GM21515 (cell line): ENCODE measurements at regions not wholly inside any gene's neighbourhood (a gene's known extent, or its start where the extent isn't known, plus 50 kb on each side); places are given as distances from the start of the nearest gene placed in this dataset.

ENCODE experiments used
- ATAC-seq: cut with Tn5 transposase; IDR thresholded peaks from one replicate; pipeline ENCODE4 v1.9.1; 2021; ENCODE audit not compliant: unreplicated experiment

DNA sequence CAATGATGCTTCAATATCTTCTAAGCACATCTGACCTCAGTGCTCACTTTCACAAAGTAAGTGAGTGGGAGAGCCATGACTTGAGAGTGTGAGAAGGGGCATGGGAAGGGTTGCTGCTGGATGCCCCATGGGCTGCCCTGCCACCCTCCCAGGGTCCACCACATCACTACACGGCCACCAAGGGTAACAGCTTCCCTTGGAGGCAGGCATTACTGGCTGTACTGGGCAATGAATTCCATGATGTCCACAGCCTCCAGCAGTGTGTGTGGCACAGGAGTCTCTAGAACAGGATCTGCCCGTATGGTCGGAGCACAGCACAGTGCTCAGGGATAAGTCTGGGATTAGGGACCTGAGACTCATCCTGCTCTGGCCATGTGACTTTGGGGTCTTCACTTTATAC, 481.0 kb upstream of the MYT1L start:
- no peak for ATAC-seq

DNA sequence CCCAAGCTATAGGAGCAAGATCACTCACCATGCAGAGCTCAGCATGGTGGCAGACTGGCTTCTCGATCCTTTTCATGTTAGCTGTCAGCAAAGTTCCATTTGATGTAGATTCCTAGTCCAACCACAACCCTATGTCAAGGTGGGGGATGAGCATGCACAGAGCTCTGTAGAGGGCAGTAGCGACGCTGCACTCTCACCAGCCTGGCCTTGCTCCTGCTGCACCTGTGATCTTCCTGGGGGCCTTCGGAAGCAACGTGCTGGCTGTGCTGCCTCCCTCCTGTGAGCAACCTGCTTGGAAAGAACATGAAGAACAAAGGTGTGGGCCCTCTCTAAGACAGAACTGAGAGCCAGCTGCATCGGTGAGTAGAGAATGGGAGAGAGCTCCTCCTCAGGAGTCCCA, 479.4 kb upstream of the MYT1L start:
- no peak for ATAC-seq

DNA sequence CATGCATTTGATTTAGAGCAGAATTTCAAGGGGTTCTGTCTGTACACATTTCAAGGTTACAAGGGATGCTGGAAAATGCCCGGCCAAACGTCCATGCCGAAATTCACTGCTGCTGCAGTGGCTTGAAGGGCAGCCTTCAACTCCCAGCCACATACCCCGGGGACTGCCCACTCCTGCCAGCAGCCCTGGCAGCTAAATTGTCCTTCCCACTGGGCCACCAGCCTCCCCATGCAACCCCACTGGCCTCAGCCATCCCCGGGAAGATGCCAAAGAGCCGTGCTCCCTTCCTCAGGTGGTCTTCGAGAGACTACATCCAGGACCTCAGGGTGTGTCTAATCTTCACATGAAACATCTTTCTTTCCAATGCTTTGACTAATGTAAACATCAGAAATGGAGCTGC, 478.7 kb upstream of the MYT1L start:
- ATAC-seq = no peak

DNA sequence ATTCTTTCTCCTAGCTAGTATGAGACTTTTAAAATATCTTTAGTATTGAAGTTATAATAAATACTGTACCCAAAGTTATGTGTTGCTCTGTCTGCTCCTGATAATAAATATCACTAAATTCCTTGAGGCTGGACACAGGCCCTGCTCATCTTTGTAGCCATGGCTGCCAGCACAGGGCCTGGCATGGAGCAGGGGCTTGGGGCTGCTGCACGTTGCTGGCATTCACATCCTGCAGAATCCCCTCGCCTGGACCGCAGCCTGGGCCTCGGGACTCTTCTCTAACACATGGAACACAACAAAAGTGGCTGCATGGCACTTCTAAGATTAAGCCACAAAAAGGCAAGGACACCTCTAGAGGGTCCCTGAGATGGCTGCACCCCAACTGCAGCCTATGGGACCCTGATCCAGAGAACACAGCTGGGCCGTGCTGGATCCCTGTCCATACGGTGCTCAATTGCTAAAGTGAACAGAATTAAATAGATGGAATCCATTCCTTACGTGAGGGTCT, 477.5 kb upstream of the MYT1L start:
- ATAC-seq = no peak

DNA sequence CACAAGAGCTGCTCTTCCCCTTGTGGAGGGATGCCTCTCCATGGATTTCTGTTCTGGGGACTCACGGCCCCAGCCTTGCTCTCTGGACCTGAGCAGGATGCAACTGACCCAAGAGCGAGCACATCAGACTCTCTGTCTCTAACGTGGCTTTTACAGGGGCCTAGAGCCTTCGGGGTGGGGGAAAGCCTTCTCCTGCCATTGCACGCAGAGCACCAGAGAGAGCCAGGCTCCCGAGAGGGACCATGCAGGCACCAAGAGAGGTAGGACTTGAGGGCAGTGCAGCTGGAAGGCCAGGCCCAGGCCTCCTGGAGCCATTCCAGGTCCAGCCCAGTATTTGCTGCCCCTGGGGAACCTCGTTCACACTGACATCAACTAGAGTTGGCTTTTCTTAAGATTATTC, 475.6 kb upstream of the MYT1L start:
- no peak for ATAC-seq

DNA sequence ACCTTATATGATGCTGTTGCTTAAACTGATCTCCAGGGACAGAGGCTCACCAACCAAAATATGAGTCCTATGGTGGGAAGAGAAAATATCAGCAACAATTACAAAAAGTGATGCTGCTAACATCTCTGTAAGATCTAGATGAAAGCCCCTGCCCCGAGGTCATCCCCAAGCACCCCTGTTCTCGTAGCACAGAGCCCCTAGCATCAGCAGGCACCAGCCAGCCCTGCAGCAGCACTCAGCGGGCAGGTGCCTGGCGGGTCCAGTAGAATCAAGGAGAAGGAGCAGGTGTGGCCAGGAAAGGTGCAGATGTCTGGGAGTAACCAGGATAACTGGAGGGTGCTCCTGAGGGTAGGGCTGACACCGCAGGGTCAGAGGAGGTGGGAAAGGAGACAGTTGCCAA, 474.2 kb upstream of the MYT1L start:
- ATAC-seq = no peak

DNA sequence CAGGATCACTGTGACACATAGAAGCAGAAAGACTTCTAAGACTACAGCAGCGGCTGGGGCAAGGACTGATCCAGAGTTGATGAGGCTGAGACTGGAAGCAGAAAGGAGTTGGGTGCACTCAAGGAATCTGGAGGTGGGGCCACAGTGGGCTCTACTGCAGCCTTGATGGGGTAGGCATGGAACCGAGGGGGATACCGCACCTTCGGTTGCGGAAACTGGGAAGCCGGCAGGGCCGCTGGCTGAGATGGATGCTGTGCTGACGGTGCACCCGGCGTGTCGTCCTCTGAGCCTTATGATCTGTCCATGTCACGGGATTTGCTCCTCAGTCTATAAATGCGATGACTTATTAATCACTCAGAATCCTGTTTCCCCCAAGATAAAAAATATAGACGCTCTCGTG, 473.5 kb upstream of the MYT1L start:
- no peak for ATAC-seq

DNA sequence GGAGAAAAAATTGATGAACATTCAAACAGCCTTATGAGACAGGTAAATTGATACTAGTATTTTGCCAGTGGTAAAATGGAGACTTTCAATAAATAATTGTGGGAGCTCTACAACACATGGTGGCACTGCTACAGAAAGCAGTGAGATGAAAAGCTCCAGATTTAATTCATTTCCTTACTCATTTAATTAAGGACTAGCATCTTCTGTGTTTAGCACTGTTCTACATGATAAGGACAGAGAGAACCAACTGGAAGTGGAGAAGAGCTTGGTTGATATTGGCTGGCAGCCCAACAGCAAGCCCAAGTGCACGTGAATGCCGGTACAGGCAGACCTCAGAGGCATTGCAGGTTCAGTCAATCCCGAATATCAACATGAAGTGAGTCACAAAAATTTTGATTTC, 470.4 kb upstream of the MYT1L start:
- ATAC-seq = no peak

DNA sequence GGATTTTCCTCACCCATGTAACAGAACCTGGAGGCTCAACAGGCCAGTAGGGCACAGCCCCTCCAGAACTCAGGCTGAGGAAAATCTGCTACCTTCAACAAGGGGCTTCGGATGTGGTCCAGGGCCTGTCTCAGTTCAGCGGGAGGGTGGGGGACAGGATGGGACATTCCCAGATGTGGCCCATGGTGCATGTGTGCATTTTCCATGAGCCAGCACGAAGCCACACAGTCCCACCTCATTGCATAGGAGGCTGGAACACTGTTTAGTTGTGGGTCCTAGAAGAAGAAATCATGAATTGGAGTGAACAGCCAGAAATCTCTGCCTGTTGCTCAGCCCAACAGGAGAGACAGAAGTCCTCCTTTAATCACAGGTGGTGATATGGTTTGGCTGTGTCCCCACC, 469.6 kb upstream of the MYT1L start:
- ATAC-seq = no peak

DNA sequence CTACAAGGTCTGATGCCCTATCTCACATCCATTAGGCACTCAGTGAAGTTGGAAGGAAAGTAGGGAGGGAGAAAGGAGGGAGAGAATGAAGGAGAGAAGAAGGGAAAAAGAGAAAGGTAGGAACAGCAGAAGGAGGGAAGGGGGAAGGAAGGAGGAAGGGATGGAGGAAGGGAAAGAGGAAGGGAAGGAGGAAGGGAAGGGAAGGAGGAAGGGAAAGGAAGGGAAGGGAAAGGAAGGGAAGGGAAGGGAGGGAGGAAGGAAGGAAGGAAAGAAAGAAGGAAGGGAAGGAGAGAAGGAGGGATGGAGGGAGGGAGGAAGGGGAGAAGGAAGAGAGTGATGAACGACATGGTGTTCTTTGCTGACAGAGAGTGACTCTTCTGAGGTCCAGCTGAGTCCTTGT, 468.9 kb upstream of the MYT1L start:
- no peak for ATAC-seq

DNA sequence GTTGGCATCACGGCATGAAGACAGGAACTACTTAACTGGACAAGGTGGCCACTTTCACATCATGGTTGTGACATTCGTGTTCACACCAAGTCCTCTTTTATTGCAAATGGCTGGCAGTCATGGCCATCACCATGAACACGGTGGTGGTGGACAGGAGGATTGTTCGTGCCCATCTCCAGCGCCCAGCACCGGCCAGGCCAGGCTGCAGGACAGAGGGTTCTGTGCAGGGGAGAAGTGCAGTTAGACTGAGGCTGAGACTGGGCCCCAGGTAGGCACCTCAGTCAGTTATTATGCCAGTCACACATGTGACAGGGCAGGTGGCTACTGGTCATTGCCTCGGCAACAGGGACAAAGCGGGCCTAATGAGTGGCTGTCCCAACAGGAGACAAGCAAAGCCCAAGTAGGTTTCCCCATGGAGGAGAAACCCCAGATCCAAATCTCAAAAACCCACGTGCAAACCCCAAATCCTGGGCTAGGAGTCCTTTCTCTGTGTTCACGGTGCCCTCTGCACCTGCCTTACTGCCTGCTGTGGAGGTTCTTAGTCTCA, 468.1 kb upstream of the MYT1L start:
- no peak for ATAC-seq

DNA sequence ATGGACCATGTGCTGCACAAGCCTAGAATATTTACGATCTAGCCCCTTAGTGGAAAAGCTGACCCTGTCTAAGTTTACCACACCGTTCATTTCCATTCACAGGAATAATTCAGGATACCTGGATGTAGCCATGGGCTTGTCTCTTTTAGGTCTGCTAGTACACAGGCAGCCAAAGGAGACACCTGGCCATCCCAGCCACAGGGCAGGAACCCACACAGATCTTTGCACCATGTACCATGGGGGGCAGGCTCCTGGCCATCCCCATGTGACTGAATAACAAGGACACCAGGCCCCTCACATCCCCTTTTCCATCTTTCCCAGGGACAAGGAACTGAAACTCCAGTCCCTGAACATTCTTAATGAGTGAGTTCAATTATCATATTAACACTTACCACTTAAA, 467.3 kb upstream of the MYT1L start:
- ATAC-seq = no peak

DNA sequence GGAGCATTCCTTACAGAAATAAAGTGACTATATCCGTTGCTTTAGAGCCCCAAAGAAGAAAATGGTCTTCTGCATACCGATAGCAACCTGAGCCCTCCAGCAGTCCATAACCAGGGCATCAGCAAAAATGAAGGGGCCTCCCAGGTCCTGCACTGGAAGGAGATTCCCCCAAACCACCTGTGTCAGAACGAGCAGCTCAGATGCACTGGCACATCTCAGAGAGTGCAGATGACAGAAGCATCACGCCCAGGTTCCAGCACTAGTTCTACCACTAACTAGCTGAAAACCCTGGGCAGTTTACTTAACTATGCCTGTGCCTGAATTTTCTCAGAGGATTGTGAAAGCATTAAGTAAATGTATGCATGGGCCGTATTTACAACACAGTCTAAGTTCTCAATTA, 466.7 kb upstream of the MYT1L start:
- ATAC-seq = no peak

DNA sequence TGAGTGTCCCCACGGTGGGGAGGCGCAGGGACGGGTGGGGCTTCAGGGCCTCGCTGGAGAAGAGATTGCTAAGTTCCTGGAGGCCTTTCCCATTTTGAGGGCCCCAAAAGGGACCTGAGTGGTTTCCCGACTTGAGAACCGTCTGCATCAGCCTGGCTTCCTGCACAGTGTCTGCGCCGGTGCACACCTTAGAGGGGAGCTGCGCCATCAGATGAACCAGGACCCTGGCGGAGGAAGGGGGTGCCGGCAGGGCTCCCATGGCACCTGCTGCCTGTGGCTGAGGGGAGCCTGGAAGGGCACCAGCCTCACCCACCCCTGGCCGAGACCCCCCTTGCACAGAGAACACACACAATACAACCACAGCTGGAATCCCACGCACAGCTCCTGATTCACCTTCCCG, 465.1 kb upstream of the MYT1L start:
- no peak for ATAC-seq

DNA sequence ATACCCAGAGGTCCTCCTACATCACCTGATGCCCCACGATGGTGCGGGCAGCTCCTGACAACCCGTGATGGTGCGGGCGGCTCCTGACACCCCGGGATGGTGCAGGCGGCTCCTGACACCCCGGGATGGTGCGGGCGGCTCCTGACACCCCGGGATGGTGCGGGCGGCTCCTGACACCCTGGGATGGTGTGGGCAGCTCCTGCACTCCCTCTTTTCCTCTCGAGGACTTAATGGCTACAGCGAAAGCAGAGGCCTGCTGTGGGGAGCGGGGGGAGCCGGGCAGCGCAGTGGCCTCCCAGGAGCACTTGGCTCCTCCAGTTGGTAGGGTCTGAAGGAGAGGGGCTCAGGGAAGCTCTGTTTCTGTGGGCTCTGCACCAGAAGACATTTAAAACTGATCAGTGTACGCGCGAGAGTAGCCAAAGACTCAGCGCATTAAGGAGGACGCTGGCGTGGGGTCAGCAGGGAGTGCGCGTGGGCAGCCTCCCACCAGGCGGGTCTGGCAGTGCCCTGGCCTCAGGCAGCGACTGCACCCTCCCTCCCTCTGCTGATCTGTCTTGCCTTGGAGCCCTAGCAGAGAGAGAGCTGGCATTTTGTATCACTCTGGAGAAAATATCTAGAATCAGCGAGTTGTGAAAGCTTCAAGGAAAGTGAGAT, 464.5 kb upstream of the MYT1L start:
- no peak for ATAC-seq

DNA sequence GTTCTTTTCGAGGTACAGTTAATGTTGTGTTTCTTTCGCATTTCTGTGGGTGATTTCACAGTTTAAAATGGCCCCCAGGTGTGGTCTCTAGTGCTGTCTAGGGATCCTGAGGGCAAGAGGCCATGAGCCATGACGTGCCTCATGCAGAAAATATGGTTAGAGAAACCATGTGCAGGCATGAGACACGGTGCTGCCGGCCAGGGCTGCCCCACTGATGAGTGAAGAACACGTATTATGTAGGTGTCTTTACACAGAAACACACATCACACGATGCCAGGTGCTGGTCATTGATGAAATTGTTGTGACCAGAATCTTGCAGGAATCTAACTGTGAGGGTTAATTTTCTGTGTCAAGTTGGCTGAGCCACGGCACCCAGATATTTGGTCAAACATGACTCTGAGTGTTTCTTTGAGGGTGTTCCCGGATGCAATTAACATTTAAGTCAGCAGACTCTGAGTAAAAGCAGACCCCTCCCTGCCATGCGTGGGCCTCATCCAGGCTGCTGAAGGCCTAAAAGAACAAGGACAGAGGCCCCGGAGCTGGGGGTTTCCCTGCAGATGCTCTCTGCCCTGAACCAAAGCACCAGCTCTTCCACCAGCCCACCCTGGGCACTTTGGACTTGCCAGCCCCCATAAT, 463.0 kb upstream of the MYT1L start:
- no peak for ATAC-seq

DNA sequence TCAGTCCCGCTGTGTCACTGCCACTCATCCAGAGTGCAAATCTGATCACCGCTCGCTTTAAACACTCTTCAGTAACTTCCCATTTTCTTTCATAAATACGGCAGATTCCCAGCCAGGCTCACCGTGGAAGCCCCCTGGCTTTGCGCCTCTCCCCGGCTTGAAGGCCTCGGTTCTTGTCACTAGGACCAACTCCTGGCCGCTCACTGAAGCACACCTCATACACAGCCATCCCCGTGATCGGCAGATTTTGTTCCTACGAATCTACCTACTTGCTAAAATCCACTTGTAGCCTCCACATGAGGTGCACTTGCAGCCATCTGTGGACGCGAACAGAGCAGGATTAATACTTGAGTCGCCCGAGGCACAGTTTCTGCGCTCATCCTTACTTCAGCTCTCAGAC, 462.4 kb upstream of the MYT1L start:
- ATAC-seq = no peak

DNA sequence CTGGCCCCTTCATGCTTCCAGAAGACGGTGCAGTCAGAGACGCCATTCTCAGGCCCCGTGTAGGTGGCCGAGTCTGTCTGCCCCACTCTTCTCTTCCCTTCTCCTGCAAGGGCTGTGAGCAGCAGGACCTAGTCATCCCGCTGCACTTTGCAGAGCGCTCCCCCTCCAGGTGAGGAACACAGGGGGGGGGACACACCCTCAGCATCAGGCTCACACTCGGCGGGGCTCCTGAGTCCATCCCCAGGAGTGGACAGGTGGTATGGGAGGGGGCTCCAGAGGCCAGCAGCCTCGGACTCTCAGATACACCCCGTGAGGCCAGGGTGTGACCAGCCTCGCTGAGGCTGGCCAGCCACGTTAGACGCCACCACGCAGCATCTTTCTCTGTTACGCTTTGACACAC, 460.5 kb upstream of the MYT1L start:
- no peak for ATAC-seq

DNA sequence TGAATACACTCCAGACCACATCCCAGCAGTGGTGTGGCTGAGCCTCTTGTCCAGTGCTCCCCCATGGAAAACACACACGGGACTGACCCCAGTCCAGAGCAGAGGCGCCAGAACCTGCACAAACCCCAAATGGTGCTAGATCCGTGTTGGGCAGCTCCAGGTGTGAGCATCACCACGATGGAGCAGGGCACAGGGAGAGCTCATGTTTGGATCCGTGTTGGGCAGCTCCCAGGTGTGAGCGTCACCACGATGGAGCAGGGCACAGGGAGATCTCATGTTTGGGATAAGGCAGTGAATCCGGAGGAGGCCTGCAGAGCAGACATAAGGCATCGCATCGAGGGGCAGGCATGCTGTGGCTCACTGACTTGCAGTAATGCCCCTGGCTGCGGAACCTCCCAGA, 460.0 kb upstream of the MYT1L start:
- no peak for ATAC-seq

DNA sequence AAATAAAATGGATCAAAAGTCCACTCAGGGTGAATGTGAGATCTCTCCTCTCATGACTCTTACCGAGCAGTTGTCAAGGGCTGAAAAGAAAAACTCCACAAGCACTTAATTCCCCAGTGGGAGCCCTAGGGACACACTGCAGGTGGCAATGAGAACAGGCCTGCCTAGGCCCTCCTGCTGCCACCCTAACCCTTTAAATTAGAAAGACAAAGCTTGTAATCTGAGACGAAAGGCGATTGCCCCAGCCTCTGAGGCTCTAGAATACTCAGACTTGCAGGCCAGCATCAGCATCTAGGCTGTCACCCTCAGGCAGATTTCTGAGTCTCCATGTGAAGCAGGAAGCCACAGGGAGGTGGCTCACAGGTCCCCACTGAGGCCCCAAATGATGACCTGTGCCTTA, 457.0 kb upstream of the MYT1L start:
- ATAC-seq = no peak

DNA sequence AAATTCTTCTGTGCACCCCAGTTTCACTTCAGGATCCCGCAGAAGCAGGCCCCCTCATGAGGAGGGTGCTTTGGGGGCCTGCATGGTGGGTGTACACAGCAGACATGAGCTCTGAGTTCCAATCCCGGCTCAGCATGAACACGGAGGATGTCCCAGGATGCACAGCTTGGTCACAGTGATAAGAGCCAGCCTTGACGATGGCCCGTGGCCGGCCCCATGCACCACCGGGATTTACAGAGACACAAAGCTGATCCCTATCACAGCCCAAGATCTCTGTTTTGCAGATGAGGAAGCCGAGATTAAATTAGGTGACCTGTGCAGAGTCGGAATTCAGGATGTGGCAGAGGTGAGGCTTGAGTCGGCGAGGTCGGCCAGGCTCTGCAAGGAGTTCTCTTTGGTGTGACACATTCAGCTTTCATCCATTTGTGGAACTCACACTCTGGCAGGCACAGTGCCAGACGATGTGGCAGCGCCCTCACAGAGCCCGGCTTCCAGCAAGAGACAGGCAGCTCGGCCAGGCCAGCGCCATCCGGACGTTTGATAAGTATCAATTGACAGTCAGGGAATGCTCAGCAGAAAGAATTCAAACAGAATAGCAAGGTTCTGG, 456.3 kb upstream of the MYT1L start:
- ATAC-seq = no peak

DNA sequence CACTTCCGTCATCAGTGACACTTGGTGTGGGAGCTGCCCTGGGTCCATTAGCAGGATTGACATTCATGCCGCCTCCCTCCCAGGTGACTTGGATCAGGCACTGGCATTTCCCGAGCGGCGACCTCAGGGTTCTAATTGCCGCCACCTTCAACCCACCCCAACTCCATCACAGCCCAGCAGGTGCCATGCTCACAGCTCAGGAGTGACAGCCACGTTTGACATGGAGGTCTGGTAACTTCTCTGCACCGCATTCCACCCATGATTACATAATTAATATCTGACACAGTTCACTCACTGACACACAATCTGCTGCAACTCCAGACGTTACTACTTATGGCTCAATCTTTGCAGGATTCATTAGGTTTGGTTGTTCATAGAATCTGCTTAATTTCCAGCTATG, 450.9 kb upstream of the MYT1L start:
- no peak for ATAC-seq
